ENCODE measurements at regions not wholly inside any gene's neighbourhood (a gene's known extent, or its start where the extent isn't known, plus 50 kb on each side); places are given as distances from the start of the nearest gene placed in this dataset.

DNA sequence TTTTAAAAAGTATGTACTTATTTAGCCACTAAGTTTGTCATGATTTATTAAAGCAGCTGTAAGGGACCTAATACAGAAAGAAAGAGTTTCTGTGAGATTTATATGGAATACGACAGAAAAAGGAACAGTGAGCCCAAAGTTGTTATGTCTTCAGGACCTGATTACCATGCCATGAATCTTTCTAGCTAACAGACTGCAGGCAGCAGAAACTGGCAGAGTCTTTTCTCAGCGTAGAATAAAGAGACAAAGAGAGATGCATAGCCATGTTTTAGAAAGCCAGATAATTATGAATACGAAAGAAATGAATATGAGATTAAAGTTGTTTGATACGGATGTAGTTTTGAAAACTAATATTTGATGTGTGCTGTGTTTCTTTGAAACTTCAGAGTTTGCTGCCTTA lies 624.1 kb upstream of the ADGRB3 start:
- intact Hi-C loops (cut with micrococcal nuclease; ENCODE audit: unreplicated experiment), result no loop called here
- no peaks in the 10 kb centered on the region for H3K9me3 ChIP-seq (ENCODE audit: low read depth, low read length, poor library complexity, severe bottlenecking)
- CTCF ChIA-PET, result no interaction called here
- TF ChIP-seq CTCF (conservative IDR thresholded peaks at IDR 0.05; ENCODE audit: low read depth, low read length) (no peak), EZH2 (IDR thresholded peaks at IDR 0.05; ENCODE audit: borderline replicate concordance, low read depth, low read length, poor library complexity, severe bottlenecking) (no peak)
- BruUV-seq (replicated peaks), result no TSS peak
- H3K27ac ChIP-seq (ENCODE audit: low read depth, low read length, poor library complexity, severe bottlenecking), result no peak overlapping the region
- H3K36me3 ChIP-seq (ENCODE audit: insufficient read depth, low read length, poor library complexity, severe bottlenecking), result no peaks in the 10 kb centered on the region
- no peaks in the 10 kb centered on the region for H3K4me1 ChIP-seq (ENCODE audit: insufficient read depth, low read length, poor library complexity, severe bottlenecking)
- H3K4me3 ChIP-seq (ENCODE audit: low read depth, low read length, poor library complexity, severe bottlenecking), result no peak overlapping the region
- POLR2A ChIA-PET (ENCODE audit: low non-redundant PET), result no interaction called here
- no peaks in the 10 kb centered on the region for H3K27me3 ChIP-seq (replicated peaks; ENCODE audit: insufficient read depth, low read depth, low read length, poor library complexity)
- DNase-seq (ENCODE audit: low spot score), result no peak

GRCh38 chr6:68008445-68008844 lies 626.6 kb upstream of the ADGRB3 start:
- intact Hi-C loops (cut with micrococcal nuclease; ENCODE audit: unreplicated experiment), result no loop called here
- H3K9me3 ChIP-seq (ENCODE audit: low read depth, low read length, poor library complexity, severe bottlenecking), result no peaks in the 10 kb centered on the region
- CTCF ChIA-PET, result no interaction called here
- BruUV-seq (replicated peaks), result no TSS peak
- H3K27me3 ChIP-seq (replicated peaks; ENCODE audit: insufficient read depth, low read depth, low read length, poor library complexity), result no peaks in the 10 kb centered on the region
- H3K27ac ChIP-seq (ENCODE audit: low read depth, low read length, poor library complexity, severe bottlenecking), result no peak overlapping the region
- DNase-seq (ENCODE audit: low spot score), result no peak
- no peaks in the 10 kb centered on the region for H3K36me3 ChIP-seq (ENCODE audit: insufficient read depth, low read length, poor library complexity, severe bottlenecking)
- H3K4me3 ChIP-seq (ENCODE audit: low read depth, low read length, poor library complexity, severe bottlenecking), result no peak overlapping the region
- no peaks in the 10 kb centered on the region for H3K4me1 ChIP-seq (ENCODE audit: insufficient read depth, low read length, poor library complexity, severe bottlenecking)
- POLR2A ChIA-PET (ENCODE audit: low non-redundant PET), result no interaction called here
- TF ChIP-seq CTCF (conservative IDR thresholded peaks at IDR 0.05; ENCODE audit: low read depth, low read length) (no peak), EZH2 (IDR thresholded peaks at IDR 0.05; ENCODE audit: borderline replicate concordance, low read depth, low read length, poor library complexity, severe bottlenecking) (no peak)

DNA sequence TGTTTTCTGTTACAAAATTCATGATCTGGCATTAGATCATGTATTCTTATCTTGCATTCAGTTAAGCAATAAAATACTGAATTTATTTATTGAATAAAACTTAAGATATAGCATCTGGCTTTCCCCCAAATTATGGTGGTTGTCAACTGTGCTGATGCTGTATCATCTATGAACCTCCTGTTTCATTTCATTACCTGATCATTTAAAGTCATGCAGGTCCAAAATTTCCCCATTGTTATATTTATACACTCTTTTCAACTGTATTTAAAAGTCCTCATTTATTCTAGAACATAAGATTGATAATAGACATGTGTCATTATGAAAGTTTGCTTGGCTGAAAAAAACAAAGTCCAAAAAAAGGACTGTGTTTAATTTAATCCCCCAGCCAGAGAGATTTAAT lies 627.4 kb upstream of the ADGRB3 start:
- no TSS peak for BruUV-seq (replicated peaks)
- Histone ChIP-seq H3K36me3 (ENCODE audit: insufficient read depth, low read length, poor library complexity, severe bottlenecking) (no peaks in the 10 kb centered on the region), H3K9me3 (ENCODE audit: low read depth, low read length, poor library complexity, severe bottlenecking) (no peaks in the 10 kb centered on the region), H3K4me3 (ENCODE audit: low read depth, low read length, poor library complexity, severe bottlenecking) (no peak overlapping the region), H3K4me1 (ENCODE audit: insufficient read depth, low read length, poor library complexity, severe bottlenecking) (no peaks in the 10 kb centered on the region), H3K27ac (ENCODE audit: low read depth, low read length, poor library complexity, severe bottlenecking) (no peak overlapping the region), H3K27me3 (replicated peaks; ENCODE audit: insufficient read depth, low read depth, low read length, poor library complexity) (no peaks in the 10 kb centered on the region)
- intact Hi-C loops (cut with micrococcal nuclease; ENCODE audit: unreplicated experiment), result no loop called here
- no peak for DNase-seq (ENCODE audit: low spot score)
- ChIA-PET CTCF (no interaction called here), POLR2A (ENCODE audit: low non-redundant PET) (no interaction called here)
- TF ChIP-seq CTCF (conservative IDR thresholded peaks at IDR 0.05; ENCODE audit: low read depth, low read length), result no peak

All from A673 (cell line).